ENCODE measurements at regions not wholly inside any gene's neighbourhood (a gene's known extent, or its start where the extent isn't known, plus 50 kb on each side); places are given as distances from the start of the nearest gene placed in this dataset.
"Not testable (repeated sequence)": the region's sequence is repeated elsewhere in the genome, so short reads cannot be mapped to it uniquely, and the experiment has no call there.

DNA sequence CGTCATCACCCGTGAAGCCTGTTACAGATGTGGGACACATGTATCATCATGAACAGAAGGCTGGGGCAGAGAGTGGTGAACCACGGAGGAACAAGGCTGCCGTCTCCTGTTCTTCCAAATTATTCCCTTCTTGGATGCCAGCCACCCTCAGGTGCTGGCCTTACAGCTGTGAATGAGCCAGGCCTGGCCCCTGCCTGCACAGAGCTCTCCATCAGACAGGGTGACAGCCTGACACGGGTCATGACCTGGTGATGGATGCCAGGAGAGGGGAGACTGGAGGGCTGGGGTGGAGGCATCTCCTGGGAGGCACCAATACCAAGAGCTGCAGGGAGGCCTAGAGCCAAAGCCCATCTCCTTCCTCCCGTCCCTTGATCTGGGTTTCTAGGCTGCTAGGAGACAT, 230.0 kb upstream of the C1orf174 start:
- H3K4me3 ChIP-seq (ENCODE audit: control insufficient read depth, low read depth, low read length): no peak overlapping the region
- TF ChIP-seq, protein P1, sequence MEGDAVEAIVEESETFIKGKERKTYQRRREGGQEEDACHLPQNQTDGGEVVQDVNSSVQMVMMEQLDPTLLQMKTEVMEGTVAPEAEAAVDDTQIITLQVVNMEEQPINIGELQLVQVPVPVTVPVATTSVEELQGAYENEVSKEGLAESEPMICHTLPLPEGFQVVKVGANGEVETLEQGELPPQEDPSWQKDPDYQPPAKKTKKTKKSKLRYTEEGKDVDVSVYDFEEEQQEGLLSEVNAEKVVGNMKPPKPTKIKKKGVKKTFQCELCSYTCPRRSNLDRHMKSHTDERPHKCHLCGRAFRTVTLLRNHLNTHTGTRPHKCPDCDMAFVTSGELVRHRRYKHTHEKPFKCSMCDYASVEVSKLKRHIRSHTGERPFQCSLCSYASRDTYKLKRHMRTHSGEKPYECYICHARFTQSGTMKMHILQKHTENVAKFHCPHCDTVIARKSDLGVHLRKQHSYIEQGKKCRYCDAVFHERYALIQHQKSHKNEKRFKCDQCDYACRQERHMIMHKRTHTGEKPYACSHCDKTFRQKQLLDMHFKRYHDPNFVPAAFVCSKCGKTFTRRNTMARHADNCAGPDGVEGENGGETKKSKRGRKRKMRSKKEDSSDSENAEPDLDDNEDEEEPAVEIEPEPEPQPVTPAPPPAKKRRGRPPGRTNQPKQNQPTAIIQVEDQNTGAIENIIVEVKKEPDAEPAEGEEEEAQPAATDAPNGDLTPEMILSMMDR (conservative IDR thresholded peaks at IDR 0.05; ENCODE audit: control insufficient read depth, insufficient read depth, low read depth, low read length): no peak
- DNase-seq (ENCODE audit: low read depth): no peak

DNA sequence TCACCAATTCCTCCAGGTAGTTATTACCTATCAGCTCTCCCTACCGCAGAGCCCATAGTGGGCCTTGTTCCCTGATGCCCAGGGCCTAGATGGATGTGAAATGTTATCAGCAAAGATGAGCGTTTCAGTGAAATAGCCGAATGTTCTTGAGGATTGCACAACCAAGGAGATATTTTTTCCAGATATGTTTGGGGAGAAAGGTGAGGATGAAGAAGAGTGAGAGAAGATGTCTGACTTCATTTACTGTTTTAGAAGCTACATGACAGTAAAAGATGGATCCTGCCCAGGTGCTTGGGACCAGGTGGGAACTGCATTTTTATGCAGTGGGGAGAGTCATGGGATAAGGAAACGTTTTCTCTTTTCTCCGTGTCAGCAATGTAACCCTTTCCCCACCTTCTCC, 231.7 kb upstream of the C1orf174 start:
- no peak overlapping the region for H3K4me3 ChIP-seq (ENCODE audit: control insufficient read depth, low read depth, low read length)
- TF ChIP-seq, protein P1 (conservative IDR thresholded peaks at IDR 0.05; ENCODE audit: control insufficient read depth, insufficient read depth, low read depth, low read length): no peak
- no peak for DNase-seq (ENCODE audit: low read depth)

DNA sequence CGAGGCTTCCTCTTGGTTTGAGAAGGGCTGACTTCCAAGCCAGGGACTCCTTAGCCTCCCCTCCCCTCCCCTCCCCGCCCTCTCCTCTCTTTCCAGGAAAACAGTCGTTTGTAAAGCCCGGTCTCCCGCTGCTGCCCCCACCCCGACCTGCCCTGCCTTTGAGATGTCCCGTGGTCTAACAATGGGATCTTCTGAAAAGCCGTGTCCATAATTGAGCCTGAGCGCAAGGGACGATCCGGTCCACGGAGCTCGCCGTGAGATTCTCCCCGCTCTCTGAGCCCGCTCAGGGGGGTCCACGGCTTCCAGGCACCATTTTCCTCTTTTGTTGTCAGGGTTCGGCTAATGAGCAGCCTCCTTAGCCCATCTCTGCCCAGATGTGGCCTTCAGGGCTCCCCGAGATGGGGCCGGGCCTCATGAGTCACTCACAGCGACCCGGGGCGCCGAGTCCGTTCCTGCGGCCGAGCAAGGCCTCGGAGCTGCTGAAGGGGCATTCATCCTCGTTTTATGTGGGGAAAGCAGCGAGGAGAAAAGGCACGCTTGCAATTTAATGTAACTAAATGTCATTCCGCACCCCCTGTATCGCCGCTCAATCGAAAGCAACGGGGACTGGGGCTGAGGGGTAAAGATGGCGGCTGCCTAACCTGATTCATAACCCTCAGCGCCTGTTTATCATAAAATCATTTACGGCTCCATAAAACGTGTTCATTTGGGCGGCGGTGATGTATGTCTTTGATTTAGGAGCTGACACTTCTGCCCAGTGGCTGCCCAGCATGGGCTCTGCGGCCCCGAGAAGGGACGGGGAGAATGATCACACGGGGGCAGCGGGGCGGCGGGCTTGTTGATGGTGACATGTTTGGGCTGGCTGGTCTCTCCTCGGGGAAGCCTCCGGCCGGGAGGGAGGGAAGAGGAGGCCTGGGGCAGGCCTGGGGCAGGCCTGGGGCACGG, 232.6 kb upstream of the C1orf174 start:
- no peak overlapping the region for H3K4me3 ChIP-seq (ENCODE audit: control insufficient read depth, low read depth, low read length)
- TF ChIP-seq, protein P1 (conservative IDR thresholded peaks at IDR 0.05; ENCODE audit: control insufficient read depth, insufficient read depth, low read depth, low read length): no peak
- no peak for DNase-seq (ENCODE audit: low read depth)

DNA sequence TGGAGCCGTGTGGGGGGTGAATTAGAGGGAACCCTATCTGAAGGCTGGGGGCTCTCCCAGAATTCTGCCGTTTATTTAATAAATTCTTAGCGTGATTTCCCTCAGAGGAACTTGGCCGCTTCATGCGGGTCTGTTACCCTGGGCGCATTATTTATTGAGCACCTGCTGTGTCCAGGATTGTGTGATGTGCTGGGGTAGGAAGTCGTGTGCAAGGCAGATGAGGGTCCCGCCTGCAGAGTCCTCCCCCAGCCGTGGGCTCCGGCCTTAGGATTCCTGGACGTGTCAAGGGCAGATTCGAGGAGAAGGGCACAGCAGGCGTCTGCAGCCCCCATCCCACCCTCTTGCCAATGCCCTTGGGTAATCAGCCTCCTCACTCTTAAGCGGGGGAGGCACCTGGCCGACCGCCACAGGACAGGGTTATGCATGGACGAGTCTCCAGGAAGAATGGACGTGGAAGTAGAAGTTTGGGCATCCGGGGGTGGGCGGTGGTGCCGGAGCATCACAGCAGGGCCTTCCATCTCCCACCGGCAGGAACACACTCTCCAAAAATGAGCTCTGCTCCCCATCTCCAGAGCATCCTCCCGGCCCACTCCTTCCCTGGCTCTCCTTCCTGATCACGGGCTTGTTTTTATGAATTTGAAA, 233.3 kb upstream of the C1orf174 start:
- no peak for DNase-seq (ENCODE audit: low read depth)
- H3K4me3 ChIP-seq (ENCODE audit: control insufficient read depth, low read depth, low read length): no peak overlapping the region
- TF ChIP-seq, protein P1 (conservative IDR thresholded peaks at IDR 0.05; ENCODE audit: control insufficient read depth, insufficient read depth, low read depth, low read length): no peak

DNA sequence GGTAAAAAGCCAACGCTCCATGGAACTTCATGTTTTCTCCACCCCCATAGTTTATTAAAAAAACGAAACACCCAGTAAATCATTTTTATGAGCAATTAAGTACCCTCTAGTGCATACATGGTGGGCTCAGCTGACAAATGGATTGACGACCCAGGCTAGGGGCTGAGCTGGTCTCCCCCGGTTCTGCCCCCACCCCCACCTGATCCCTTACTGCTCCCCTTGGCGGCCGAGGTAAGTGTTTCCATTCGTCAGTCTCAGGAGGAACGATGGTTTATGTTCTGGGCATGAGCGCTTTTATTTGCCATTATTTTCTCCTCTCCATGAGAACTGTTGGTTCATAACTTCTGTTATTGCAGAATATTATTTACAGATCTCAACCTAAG, 233.9 kb upstream of the C1orf174 start:
- TF ChIP-seq, protein P1 (conservative IDR thresholded peaks at IDR 0.05; ENCODE audit: control insufficient read depth, insufficient read depth, low read depth, low read length): no peak
- no peak overlapping the region for H3K4me3 ChIP-seq (ENCODE audit: control insufficient read depth, low read depth, low read length)
- DNase-seq (ENCODE audit: low read depth): no peak

GRCh38 chr1:4135853-4136252, 235.8 kb upstream of the C1orf174 start:
- not testable (repeated sequence) for DNase-seq (ENCODE audit: low read depth); H3K4me3 ChIP-seq (ENCODE audit: control insufficient read depth, low read depth, low read length)
